SK-N-SH (cell line): ENCODE measurements at regions not wholly inside any gene's neighbourhood (a gene's known extent, or its start where the extent isn't known, plus 50 kb on each side); places are given as distances from the start of the nearest gene placed in this dataset.

ENCODE experiments used
- CTCF ChIP-seq: fragments of 200-600 bp; sonication (generic); IDR thresholded peaks from 2 replicates; pipeline ENCODE4 v1.6.1; 2017; ENCODE audit warnings: antibody characterized with exemption, mild to moderate bottlenecking, moderate library complexity
- JUND ChIP-seq: IDR thresholded peaks from 2 replicates; pipeline ENCODE4 v1.4.0; 2012
- RAD21 ChIP-seq: IDR thresholded peaks from 2 replicates; pipeline ENCODE4 v1.6.1; 2012; ENCODE audit warnings: mild to moderate bottlenecking, low read length

DNA sequence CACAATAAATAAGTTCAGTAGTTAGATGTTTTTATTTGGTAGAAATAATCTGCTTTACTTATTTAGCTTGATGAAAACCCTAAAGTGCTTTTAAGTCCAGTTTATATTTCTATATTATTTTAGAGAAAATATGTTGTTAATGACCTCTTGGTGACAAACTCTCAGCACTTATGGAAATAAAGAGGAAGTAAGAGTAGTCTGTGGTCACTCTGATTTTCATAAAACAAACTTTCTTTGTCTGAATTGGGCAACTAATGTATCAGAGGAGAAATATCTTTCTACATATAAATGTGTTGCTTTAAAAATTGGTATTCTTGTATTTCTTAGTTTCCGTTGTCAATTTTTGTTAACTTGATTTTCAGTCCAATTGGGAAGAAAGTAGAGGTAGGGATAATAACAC, 878.9 kb upstream of the SEL1L start:
- TF ChIP-seq RAD21, result no peak
- TF ChIP-seq CTCF, result no peak
- no peak for TF ChIP-seq JUND
